ENCODE measurements at regions not wholly inside any gene's neighbourhood (a gene's known extent, or its start where the extent isn't known, plus 50 kb on each side); places are given as distances from the start of the nearest gene placed in this dataset.

DNA sequence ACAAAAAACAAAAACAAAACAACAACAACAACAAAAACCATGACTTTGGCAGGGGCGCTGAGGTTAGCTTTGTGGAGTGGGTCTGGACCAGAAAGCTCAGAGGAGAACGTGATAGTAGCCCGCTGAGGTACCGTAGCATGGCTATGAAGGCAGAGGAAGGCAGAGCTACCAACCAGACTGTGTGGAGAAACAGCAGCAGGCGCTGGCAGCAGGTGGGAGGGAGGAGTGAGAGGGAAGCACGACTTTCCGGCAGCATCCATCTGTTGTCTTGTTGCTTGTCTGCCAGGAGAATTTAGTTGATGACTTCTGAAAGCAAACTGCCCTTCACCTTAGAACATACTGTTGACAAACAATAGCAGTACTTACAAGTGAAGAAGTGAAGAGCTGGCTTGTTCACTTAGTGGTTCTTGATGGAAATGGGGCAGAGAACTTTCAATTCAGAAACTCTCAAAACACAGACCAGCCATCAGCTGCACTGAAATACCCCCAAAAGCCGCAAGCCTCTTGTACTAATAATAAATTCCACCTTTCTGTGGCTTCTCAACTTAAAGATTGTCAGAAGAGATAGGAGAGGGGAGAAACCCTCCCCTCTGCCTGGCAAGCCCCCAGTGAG, 447.2 kb downstream of the SLITRK2 start:
- no peaks in the 10 kb centered on the region for H3K4me1 ChIP-seq
- no peaks in the 10 kb centered on the region for H3K27me3 ChIP-seq (replicated peaks in 1 of 7)
- TF ChIP-seq POLR2A (IDR thresholded peaks at IDR 0.05) (no peak), CTCF (IDR thresholded peaks at IDR 0.05 in 8 of 11, conservative IDR thresholded peaks at IDR 0.05 in 3 of 11) (no peak), POLR2AphosphoS5 (IDR thresholded peaks at IDR 0.05) (no peak)
- WGBS, 5 donors = 57 to 74% (median 62%) methylated on average over 8 of the region's 8 CpGs
- no peaks in the 10 kb centered on the region for H3K36me3 ChIP-seq
- intact Hi-C loops (cut with DNase I; ENCODE audit: low total_unique reads) = no loop called here
- no peak overlapping the region for H3K4me3 ChIP-seq
- H3K27ac ChIP-seq = no peak overlapping the region
- no peak for DNase-seq
- H3K9me3 ChIP-seq = peaks cover 0 to 5% (median 0%) of the 10 kb centered on the region in 8 donors

DNA sequence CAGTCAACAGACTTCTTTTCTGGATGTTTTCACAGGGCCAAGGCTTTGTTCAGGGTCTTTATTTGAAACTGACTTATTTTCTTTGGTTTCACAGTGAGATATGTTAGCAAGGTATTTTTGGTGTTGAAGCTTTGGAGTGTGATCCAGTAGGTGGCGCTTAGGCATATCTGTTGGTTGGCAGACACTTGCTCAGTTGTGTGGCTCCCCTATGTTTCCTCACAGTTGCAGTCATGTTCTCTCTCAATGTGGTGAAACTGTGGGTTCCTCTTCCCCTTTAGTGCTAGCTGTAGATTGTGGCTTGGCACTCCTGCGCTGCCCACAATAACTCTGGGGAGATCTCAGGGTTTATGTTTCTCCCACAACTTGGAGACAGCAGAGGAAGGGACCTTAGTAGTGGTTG, 460.8 kb downstream of the SLITRK2 start:
- no peak for DNase-seq
- Histone ChIP-seq H3K27me3 (replicated peaks in 1 of 7) (no peaks in the 10 kb centered on the region), H3K4me1 (no peaks in the 10 kb centered on the region), H3K27ac (no peak overlapping the region), H3K9me3 (no peaks in the 10 kb centered on the region), H3K36me3 (no peaks in the 10 kb centered on the region), H3K4me3 (no peak overlapping the region)
- WGBS, 5 donors = 0 to 17% (median 8%) methylated on average over 1 to 2 of the region's 2 CpGs
- no peak for TF ChIP-seq CTCF (IDR thresholded peaks at IDR 0.05 in 8 of 11, conservative IDR thresholded peaks at IDR 0.05 in 3 of 11)
- TF ChIP-seq POLR2AphosphoS5 (IDR thresholded peaks at IDR 0.05) = no peak
- TF ChIP-seq POLR2A (IDR thresholded peaks at IDR 0.05) = no peak
- intact Hi-C loops (cut with DNase I; ENCODE audit: low total_unique reads) = no loop called here

Small RNAs in the stretch of these regions (microRNA-seq; reads per million reads assigned to microRNA genes)
- gene MIR888 = 0 to 0.70 (median 0.36) reads per million in 3 donors
- gene MIR890 = 0 reads per million in 3 donors
- gene MIR891A = 0.28 to 1.4 (median 0.36) reads per million in 3 donors
- 0 reads per million in 3 donors for gene MIR891B
- gene MIR892A = 0 reads per million in 3 donors
- gene MIR892B = 0 reads per million in 3 donors
- 0 reads per million in 3 donors for gene MIR892C

Small RNAs in the stretch of these regions (small RNA-seq; reads per million reads assigned to genes)
- gene MIR888 (0 to 0.35 (median 0) reads per million in 4 donors), gene MIR890 (0 reads per million in 4 donors), gene MIR891A (0.62 to 11.5 (median 2.8) reads per million in 4 donors), gene MIR891B (0 reads per million in 4 donors), gene MIR892A (0 to 0.15 (median 0.09) reads per million in 4 donors), gene MIR892B (0 reads per million in 4 donors), gene MIR892C (0 reads per million in 4 donors)
